Lung microvascular endothelial cell (primary cell): ENCODE measurements at regions not wholly inside any gene's neighbourhood (a gene's known extent, or its start where the extent isn't known, plus 50 kb on each side); places are given as distances from the start of the nearest gene placed in this dataset.

Experiments used
- DNase-seq, 2 donors: peaks; one replicate each; pipeline versions ENCODE4 v3.0.0 to v3.0.0-alpha.2; 2010; ENCODE audit warnings: low read depth in 2 of 2

- DNase-seq, result no peak
Measured at GRCh38 chr7:26512737-26513136, 221.1 kb downstream of the SNX10 start.

DNA sequence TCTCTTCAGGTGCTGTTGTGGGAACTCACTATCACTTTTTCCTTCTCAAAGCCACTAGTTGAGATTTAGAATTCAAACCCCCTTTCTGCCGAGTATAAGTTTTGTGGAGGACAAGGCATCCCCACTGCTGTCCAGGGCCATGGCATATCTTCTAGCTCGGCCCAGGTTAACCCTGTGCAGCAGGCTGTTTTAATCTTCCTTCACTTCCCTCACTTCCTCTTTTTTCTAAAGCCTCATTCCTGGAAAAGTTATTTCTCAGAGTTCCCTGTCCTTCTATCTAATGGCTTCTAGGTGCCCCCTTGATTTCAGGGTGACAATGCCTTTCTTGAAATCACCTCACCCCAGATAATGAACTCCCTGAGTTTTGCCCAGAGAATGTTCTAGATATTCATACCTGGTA lies 222.3 kb downstream of the SNX10 start:
- DNase-seq, result no peak

GRCh38 chr7:26514633-26515032 lies 223.0 kb downstream of the SNX10 start:
- DNase-seq, result no peak

DNA sequence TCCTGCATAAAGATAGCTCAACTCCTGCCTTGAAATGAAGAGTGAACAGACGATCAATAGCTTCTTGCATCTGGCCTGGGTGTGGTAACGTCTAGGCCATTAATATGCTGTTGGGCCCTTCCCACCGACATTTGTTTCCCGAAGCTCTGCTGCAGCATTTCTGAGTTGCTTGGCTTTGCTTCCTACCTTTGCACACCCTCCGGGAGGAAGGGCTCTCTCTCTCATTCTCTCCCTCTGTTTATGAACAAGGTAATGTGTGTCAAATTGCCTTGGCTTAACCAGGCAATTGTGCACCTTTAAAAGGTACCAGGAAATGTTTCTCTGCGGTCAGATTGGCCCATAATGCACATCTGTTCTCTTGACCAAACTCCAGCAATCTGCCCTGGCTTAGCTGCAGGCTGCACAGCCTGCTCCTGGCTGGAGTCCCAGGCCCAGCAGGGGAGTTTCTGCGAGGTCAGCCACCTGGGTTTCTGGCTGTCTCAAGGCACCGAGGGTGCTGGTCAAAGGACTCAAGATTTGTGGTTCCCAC lies 223.7 kb downstream of the SNX10 start:
- DNase-seq, result no peak

DNA sequence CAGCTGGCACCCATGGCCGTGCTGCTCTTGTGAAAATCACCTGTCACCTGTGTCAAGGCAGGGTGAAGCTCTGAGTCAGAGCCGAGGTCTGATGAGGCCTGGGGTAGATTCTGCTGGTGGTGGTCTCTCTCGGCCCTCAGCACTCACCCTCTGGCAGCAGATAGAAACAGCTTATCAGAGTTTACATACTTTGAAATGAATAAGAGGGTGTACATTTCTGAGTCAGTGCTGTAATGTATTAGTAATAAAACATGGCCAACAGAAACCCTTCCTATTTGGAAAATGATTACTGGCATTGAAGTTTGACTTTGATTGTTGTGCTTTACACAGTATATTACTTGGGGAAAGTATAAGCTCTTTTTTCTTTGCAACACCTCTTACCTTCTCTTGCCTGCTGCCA lies 228.8 kb downstream of the SNX10 start:
- DNase-seq, result no peak

DNA sequence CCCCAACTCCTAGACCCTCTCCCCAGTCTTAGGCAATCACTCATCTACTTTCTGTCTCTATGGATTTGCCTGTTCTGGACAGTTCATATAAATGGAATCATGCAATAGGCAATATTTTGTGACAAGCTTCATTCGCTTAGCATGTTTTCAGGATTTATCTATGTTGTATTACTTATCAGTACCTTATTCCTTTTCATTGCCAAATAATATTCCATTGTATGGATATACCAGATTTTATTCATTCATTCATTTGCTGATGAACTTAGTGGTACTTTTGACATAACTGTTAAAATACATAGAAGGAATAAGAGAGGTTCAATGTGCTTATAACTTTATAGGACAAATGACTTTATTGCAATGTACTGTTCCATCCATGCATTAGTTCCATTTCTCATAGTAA lies 231.0 kb downstream of the SNX10 start:
- DNase-seq, result no peak

- no peak for DNase-seq
Measured at GRCh38 chr7:26525398-26526264, 234.0 kb downstream of the SNX10 start.

DNA sequence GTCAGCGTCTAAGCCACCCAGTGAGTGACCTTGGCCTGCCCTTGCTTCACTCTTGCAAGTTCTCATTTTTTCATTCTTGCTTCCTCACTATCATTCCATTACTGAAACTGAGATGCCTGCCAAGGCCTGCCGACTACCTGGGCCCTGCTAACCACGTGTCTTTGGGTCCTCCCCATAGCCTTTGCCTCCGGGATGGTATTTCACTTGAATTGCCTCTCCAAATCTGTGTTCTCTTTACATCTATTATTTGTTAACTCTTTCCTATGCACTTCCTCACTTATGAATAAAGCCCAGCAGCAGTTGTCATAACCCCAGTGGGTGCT lies 234.6 kb downstream of the SNX10 start:
- no peak for DNase-seq

GRCh38 chr7:26531926-26532325 lies 240.3 kb downstream of the SNX10 start:
- no peak for DNase-seq

- DNase-seq, result no peak
Measured at GRCh38 chr7:26532471-26532870, 240.8 kb downstream of the SNX10 start.

DNA sequence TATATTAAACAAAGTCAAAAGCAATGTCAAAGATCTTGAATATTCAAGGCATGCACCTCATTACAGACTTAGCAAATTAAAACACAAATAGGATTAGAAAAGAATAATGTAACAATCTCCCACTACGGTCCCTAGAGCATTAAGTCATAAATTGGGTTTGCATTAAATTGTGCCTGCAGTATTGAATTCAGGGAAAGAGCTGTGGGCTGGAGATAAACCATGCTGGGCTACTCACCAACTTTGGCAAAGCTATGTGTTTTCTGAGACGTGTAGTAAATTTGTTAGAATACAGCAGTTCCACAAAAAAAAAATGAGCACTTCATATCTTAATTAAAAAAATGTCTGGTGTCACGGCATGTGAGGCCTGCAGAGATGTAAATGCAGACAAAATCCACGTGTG lies 241.6 kb downstream of the SNX10 start:
- DNase-seq, result no peak

DNA sequence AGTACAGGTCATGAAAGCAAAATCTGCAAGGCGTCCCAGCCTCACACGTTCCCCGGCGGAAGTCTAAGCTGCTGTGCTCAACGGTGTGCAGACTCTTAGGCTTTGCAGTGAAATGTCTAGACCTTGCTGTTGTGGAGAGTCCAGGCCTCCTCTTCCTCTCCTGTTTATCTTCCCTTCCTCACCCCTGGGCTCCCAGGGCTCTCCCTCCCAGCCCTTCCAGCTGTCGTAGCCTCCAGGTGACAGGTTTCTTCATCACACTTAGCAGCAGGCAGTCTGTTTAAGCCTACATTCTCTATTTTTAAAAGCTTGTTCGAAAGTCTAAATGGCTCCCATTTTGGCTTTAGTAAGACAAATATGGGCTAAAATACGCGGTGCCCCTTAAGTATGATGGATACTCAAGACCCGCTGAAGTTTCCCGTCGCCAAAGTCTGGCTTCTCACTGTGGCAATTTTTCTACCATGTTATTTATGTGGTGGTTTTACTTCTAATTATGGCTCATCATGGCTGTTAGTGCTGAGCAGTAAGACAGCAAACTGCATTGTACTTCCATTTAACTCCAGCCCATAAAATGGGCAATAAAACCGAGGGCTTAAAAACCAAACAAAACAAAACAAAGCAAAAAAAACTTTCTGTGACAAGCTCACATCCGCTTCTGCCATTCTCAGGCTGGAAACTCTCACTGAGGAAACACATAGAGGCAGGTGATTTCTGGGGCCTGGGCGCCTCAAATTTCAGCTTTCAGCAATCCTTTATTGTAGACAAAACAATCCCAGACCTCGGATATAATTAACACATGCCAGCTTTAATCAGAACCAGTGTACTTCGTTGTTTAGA lies 243.2 kb downstream of the SNX10 start:
- peak in 1 of 2 donors; percentile 31 for DNase-seq

GRCh38 chr7:26535483-26536007 lies 243.9 kb downstream of the SNX10 start:
- DNase-seq, result no peak

DNA sequence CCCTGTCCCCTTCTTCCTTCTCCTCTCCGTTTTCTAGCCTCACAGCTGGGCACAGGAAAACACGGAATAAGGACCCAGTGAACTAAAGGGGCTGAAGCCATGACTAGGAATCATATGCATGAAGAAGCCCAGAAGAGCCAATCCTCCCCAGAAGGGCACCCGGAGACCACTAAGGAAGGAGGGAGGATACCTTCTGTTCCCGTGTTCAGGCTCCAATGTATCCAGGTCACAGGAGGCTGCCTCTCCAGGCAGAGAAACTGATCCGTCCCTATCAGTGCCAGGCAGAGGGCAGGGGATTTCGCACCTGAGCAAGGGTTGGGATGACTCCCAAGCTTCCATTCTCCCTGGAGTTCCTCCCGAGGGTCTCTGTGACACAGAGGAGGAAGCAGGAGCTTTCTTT lies 246.6 kb downstream of the SNX10 start:
- DNase-seq, result no peak

GRCh38 chr7:26538689-26539088 lies 247.0 kb downstream of the SNX10 start:
- DNase-seq, result no peak

- DNase-seq, result no peak
Measured at GRCh38 chr7:26543340-26543739, 251.7 kb downstream of the SNX10 start.

DNA sequence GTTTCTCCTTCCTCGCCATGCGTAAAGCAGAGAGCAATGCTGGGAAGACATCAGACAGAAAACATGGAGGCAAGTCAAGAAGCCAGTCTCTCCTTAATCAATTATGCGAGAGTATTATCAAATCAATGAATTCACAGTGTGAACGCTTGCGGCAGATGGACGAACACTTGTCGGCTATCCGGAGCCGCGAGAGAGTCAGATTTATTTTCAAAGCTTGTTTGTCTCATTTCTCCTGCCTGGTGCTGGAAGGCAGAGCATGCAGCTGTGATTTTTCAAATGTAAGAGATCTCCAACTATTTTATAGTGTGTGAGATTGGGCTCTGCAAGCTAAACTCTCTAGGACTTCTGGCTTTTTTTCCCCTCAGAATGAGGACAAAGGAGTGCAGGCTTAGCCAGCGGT lies 252.3 kb downstream of the SNX10 start:
- DNase-seq, result no peak

GRCh38 chr7:26546508-26547053 lies 254.9 kb downstream of the SNX10 start:
- no peak for DNase-seq

- no peak for DNase-seq
Measured at GRCh38 chr7:26547156-26547555, 255.5 kb downstream of the SNX10 start.

DNA sequence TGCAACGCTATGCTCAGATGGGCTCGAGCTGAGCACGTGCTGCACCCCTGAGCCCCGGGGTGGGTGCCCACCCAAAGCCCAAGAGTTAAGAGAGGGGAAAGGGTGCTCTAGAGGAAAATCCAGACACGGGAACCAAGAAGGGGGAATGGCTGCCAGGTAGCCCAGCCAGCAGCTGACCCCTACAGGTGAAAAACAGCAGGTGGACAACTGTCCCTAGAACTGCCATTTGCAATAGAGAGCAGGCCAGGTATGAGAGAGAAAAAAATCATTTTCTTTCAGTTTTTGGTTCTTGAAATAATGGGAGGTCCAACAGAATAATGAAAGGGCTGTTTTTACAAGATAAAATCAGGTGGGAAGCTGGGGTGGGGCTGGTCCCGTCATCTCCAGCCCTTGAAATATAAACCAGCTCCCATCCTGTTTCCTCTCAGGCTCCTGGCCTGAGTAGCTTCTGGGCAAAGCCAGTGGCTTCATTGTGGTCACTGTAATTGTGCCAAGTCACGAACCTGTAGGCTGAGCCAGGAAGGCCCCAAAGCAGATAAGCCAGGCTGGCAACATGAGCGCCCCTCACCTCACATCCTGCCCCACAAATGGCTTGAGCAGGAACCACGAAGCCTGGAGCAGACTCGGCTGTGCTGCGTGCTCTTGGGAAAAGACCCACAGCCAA lies 257.8 kb downstream of the SNX10 start:
- DNase-seq, result peak; percentile 2 to 25

- DNase-seq, result no peak
Measured at GRCh38 chr7:26550492-26550891, 258.8 kb downstream of the SNX10 start.

GRCh38 chr7:26551740-26552139 lies 260.1 kb downstream of the SNX10 start:
- no peak for DNase-seq
